GOT3 (cell line): ENCODE measurements at regions not wholly inside any gene's neighbourhood (a gene's known extent, or its start where the extent isn't known, plus 50 kb on each side); places are given as distances from the start of the nearest gene placed in this dataset.

Experiments used
- DNase-seq: peaks from one replicate; lab custom pipeline; 2025; ENCODE audit warnings: mixed read lengths; lab: John Stamatoyannopoulos, UW

DNA sequence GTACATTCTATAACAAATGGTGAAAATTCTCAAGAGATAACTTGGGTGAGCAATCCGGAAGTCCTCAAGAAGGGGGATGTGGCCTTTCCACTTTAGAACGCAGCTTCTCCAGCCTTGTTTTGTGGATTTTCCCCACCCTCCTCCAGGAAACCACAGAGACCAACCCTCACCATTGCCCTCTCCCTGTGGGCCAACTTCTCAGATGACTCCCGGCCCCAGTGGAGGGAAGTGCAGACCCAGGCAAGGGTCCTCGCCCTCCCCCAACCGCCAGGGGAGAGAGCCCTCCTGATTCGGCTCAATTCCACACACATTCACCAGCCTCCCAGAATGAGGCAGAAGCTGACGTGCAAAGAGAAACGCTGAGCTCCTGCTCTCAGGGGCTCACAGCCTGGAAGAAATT lies 277.2 kb downstream of the EIPR1 start:
- no peak for DNase-seq

DNA sequence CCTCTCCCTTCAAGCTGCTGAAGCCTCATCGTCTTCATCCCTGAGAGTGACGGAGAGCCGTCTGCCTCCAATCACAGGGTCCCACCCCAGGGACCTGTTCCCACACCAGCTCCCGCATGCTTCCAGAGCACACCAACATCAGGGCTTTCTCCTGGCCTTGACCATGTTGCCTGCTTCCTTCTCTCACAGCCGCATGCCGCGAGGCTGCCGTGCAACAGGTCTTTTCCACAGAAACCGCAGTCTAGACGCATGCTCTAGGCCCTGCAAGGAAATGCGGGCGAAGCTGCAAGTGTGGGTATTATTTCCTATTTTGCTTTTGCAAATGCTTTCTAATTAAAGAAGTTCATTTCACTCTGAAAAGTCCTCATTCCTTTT lies 277.8 kb downstream of the EIPR1 start:
- DNase-seq: no peak

DNA sequence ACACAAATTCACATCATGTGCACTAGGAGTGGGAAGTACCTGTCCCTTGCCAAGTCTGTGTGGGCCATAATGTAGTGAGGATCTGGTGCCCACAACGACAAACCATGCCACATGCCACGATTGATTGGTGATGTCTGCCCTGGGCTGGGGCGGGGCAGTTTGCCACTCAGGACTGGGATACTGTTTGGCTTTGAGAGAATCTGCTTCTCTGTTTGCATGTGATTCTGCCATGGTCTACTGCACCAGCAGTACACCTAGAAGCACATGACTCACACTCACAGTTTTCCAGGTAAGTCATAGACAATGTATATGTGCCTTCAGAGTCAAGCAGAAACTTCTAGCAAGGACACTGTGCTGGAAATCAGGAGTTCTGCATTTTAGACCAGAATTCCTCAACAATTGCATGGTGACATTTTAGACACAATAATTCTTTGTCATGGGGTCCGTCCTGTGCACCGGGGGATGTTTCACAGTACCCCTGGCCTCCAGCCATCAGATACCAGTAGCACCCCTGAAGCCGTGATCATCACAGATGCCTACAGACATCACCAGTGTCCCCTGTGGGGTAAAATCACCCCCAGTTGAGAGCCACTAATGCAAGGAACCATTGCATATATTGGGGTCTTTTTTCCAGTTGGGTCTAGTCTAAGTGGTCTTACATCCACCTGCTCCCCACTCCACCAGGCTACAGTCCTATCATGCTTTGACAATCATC lies 278.3 kb downstream of the EIPR1 start:
- DNase-seq: no peak

DNA sequence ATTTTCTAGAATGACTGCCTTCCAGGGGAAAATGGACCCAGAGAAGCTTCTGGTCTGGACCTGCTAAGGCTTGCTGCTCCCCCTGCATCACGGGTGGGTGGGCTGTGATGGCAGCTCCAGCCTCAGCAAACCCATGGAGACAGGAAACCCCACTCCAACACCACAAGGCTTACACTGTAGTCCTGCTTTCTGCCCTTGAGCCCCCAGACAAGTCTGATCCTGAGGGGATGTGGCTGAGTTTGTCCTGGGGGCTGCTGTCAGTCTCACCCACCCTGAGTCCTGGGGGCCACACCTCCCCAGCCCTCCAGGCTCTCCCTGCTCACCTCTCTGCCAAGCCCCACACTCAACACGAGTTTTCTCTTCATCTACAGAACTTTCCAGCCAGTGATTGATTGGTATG lies 279.4 kb downstream of the EIPR1 start:
- no peak for DNase-seq

DNA sequence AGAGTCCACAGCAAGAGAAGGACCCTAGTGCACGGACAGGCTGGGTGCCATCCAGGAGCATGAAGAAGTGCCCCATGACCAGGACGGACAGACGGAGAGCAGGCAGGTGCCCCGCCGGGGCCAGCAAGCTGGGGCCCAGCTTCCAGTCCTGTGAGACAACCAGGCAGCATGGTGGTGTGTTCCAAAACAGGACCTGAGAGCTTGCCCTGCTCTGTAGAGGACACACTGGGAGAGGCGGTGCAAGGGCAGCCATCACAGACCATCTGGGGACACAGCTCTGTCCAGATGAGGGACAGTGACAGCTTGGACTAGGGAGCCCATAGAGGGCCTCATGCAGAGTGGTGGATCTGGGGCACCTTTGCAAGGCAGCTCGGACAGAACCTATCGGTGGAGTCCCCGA lies 279.8 kb downstream of the EIPR1 start:
- DNase-seq: no peak

DNA sequence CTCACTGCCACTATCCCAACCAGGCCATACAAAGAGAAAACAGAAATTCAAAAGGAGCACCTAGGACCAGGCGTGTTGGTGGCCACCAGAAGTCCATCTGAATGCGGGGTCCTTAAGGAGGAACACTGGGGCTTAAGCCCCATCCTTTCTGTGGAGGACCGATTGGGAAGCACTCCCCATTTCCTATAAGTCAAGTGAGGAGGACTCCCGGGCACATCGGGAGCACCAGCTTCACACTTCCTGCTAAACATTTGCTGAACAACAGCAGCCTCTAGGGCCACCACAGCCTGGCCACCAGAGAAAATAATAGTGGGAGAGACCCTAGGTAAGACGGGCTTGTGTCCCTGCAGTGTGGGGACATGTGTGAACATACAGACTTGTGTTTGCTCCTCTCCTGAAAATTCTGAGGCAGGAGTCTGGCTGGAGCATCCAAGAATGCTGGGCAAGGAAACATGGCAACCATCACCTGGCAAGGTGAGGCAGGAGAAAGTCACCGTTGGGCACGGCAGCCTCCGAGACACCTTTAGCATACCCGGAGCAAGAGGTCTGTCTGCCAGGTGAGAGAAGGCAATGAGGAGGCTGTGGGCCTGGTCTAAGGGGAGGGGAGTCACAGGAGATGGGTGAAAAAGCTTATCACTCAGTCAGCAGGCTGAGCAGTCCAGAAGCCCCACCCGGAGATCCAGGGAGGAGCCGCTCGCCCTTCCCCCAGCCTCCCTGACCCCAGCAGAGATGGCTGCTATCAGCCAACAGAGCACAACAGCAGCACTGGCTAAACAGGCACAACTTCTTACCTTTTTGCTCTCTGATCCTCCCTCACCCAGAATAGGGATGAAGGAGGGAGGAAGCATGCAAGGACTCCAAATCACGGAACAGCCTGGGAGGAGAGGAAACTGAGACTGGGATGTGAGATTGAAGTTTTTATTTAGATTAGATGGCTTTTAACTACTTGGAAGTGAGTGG lies 282.3 kb downstream of the EIPR1 start:
- DNase-seq: no peak

DNA sequence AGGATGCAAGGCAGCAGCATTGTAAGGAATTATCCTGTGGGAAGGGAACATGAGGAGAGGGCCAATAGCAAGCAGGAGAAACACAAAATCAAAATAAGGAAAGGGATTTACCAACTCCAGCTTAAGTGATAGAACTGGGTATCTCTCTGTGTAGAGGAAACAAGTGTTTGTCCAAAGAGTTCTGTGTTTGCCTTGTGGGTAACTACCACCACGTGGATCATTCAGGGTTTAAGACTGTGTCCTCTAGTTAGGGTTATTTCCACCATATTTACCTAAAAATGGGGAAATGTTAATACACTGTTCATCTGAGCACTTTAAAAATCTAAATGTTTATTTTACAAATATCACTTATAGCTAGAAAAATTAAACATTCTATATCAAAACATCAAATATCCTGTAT lies 283.3 kb downstream of the EIPR1 start:
- DNase-seq: no peak

DNA sequence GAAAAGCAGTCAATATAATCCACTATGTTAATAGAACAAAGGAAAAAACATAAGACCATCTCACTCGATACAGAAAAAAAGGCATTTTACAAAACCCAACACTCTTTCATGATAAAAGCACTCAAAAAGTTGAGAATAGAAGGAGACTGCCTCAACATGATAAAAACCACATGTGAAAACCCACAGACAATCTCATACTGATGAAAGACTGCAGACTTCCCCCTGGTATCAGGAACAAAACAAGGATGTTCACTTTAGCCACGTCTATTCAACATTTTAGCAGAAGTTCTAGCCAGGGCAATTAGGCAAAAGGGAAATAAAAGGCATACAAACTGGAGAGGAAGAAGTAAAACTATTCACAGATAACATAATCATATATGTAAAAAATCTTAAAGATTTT lies 285.9 kb downstream of the EIPR1 start:
- no peak for DNase-seq

DNA sequence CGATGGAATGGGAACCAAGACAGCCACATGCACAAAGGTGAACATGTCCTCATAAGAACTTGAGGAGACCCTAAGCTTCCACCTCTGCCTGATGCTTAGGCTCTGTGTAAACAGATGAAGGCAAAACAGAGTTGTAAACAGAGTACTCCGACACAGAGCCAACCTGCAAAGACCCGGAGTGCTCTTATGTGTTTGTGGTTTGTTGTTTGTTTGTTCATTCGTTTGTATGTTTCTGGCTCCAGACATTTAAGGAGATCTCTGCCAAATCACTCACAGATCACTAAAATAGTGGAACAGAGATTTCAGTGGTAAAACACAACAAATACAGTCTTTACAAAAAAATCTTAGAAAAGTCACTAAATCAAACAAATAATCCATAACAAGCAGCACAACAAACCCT lies 294.9 kb downstream of the EIPR1 start:
- no peak for DNase-seq

DNA sequence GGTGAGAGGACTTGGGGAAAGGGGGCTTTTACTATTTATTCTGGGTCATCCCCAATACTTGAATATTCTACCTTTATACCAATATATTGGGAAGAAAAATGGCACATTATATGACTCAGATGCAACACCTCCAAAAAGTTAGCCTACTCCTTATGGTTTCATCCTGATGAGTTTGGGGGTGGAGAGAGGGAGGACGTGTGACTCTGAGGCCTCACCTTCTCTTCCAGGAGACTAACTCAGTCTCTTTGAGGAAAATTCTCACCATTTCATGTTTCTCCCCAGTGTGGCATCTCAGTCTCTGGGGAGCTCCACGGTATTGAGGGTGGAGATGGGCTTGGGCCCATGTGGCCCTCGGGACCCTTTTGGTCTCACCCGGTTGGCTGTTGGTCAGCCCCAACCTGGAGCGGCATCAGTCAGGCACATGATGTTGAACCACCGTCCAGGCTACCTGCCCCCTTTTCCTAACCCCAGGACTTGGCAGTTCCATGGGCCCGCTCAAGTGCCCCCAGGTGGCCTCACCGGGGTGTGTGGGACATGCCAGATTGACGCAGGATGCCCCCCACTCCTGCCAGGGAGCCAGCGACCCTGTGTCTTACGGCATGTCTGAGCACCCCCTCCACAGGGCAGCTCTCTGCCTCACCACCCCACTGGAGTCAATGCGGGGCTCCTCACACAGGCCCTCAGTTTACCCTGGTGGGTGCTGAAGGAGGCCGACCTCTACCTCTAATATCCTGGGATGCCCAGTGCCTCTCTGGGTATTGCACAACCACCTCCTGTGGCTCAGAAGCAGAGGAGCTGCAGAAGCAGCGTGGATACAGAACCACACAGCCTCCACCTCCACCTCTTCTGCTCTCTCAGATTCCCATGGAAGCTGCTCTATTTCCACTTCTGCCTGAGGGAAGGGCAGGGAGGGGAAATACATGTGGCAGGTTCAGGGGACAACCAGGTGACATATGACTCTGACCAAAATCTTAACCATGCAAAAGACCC lies 297.4 kb downstream of the EIPR1 start:
- DNase-seq: no peak

DNA sequence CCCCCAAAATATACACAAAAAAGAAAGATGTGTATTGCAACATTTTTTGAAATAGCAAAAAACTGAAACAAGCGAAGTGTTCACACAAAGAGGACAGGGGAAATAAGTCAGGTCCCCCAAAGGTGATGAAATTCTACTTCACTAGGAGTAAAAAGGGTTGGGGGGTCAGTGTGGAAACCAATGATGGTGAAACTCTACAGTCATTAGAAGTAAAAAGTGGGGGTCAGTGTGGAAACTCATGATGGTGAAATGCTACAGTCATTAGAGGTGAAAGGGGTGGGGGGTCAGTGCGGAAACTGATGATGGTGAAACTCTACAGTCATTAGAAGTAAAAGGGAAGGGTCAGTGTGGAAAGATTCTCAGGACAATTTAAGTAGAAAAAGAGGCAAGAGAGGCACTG lies 298.2 kb downstream of the EIPR1 start:
- DNase-seq: no peak

DNA sequence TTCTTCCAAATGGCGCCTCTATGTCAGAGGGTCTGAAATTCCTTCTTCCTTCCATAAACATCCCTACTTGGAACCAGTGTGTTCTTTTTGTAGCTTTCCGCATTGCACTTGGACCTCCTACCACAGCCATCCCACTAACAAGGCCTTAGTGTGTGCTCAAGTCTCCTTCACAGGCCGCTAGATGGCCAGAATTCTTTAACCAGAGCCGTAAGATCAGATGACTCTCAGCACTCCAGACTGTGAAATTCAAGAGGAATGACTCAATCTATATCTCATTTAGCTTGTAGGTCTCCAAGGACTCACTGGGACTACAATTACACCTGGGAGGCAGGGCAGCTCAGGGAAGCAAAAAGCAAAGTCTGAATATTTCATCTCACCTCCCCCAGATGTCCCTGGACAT lies 298.9 kb downstream of the EIPR1 start:
- DNase-seq: no peak

DNA sequence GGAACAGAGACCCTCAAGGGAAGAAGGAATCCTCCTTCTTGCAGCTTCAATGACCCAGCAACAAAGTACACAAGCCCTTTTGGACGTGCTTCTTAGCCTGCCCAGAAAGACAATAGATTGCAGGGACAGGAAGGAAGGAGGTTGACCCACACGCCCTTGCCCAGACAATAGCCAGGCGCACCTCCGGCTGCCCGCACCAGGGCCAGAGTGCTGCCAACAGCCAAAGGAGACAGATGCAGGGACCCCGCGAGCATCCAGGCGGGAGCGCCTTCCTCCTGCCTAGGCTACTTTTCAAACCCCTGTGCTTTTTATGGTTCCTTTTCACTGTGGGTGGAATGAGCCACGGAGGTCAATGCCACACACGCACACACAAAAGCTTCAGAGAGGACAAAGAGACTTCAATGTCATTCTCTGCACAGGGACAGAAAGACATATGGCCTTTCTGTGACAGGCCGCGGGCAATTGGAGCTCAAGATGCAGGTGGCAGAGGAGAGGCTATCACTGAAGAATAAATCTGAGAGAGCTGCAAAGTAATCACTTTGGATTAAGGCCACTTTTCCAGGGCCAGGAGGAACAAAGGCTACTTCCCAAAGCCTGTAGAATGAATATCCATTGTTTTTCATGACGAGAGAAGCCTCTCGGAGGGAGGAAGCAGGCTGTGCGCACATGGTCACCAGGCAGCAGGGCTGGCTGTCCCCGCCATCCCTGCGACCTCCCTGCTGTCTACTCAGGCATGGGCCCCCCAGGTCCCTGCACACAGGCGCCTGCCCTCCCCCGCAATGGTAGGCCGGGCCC lies 300.6 kb downstream of the EIPR1 start:
- DNase-seq: no peak

- no peak for DNase-seq
Measured at GRCh38 chr2:3075991-3076340, 301.7 kb downstream of the EIPR1 start.

GRCh38 chr2:3075316-3075990 lies 302.2 kb downstream of the EIPR1 start:
- DNase-seq: no peak

- DNase-seq: no peak
Measured at GRCh38 chr2:3073704-3074103, 303.9 kb downstream of the EIPR1 start.

DNA sequence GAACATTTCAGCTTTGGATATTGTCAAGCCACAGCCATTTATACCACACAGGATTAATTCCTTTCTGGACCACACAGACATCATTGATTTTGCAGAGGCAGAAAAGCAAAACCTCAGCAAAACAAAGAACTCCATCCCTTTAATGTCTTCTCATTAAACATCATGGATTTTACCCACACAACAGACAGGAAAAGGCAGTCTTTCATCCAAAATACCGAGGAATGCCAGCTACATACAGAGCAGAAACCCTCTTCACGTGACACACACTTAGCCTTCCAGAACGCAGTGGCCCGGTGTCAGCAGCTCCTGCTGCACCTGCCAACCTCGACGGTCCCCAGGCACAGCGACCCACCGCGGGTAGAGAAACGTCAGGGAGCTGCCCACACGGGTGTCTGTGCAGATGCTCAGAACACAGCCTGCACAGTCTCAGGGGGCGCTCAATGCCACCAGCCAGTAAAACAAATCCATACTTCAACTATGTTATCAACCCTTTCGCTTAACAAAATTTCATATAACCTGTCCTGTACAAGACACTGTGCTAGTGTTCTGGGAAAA lies 304.5 kb downstream of the EIPR1 start:
- DNase-seq: no peak

DNA sequence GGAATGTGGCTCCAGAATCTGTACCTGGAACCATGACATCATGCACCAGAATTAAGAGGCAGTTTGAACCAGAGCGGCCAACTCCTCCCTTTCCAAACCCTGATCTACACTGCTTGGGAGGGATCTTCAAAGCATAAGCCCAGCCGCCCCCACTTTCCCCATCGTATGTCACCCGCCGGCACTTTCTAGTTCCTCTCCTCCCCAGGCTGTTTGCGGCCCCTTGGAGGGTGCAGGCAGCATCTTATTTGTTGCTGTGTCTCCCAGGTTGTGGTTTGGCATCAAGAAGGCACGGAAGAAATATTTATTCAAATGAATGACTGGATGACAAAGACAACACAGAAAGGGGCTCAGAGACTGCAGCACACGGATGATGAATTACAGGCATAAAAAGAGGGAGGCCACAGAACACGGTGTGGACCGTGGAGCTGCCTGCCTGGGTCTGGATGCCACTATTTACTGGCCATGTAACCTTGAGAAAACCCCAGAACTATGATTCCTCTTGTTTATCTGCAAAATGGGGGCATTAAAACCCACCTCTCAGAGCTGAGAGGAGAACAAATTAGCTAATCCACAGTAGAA lies 305.8 kb downstream of the EIPR1 start:
- DNase-seq: no peak

DNA sequence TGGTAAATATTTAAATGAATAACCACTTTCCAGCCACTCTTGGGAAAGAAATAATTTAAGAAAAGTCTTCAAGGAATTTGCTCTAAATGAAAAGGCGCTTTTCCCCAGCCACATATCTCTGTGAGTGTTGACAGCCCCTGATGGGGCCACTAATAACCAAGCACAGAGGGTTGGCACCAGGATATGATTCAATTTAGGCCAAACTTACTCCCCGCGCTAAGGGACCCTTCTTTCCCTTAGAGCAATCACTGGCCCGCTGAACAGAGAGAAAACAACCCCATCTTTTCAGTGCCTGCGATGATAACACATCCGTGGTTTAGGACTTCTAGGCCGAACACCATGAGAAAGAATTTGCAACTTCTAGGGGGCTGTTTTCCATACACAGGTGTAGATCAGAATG lies 310.8 kb downstream of the EIPR1 start:
- DNase-seq: no peak

- no peak for DNase-seq
Measured at GRCh38 chr2:3065928-3066327, 311.7 kb downstream of the EIPR1 start.
